Choroid plexus epithelial cell (primary cell): ENCODE measurements at regions not wholly inside any gene's neighbourhood (a gene's known extent, or its start where the extent isn't known, plus 50 kb on each side); places are given as distances from the start of the nearest gene placed in this dataset.

Source experiments
- DNase-seq: peaks from one replicate; pipeline ENCODE4 v3.0.0-alpha.2; 2010; ENCODE audit warnings: low read depth
- H3K4me3 ChIP-seq: 2 replicates; pipeline ENCODE4 v1.5.1; 2011; ENCODE audit warnings: low read depth, mild to moderate bottlenecking, control low read depth, low read length, moderate library complexity
- TF ChIP-seq, protein P1 (sequence below): conservative IDR thresholded peaks from 2 replicates; pipeline ENCODE4 v1.5.1; 2011; ENCODE audit warnings: low read depth, mild to moderate bottlenecking, control low read depth, inconsistent platforms, low read length, moderate library complexity

DNA sequence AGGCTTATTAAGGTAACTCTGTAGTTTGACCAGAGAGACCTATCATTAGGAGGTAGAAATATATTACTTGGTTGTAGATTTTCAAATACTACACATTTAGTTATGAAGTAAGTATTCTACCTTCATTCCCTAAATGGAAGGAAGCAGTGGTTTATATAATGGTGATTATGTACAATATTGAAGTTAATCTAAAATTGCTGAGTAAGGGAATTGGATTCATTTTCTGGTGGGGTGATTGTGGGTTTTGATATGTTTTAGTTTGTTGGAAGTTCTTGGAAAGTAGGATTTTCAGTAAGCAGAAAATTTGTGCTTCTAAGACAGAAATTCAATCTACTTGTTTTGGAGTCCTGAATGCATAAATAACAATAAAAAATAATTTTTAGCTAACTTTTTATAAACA is 1830.9 kb upstream of the ADGRL3 start:
- DNase-seq = no peak
- H3K4me3 ChIP-seq = no peak overlapping the region
- TF ChIP-seq, protein P1, sequence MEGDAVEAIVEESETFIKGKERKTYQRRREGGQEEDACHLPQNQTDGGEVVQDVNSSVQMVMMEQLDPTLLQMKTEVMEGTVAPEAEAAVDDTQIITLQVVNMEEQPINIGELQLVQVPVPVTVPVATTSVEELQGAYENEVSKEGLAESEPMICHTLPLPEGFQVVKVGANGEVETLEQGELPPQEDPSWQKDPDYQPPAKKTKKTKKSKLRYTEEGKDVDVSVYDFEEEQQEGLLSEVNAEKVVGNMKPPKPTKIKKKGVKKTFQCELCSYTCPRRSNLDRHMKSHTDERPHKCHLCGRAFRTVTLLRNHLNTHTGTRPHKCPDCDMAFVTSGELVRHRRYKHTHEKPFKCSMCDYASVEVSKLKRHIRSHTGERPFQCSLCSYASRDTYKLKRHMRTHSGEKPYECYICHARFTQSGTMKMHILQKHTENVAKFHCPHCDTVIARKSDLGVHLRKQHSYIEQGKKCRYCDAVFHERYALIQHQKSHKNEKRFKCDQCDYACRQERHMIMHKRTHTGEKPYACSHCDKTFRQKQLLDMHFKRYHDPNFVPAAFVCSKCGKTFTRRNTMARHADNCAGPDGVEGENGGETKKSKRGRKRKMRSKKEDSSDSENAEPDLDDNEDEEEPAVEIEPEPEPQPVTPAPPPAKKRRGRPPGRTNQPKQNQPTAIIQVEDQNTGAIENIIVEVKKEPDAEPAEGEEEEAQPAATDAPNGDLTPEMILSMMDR = no peak

DNA sequence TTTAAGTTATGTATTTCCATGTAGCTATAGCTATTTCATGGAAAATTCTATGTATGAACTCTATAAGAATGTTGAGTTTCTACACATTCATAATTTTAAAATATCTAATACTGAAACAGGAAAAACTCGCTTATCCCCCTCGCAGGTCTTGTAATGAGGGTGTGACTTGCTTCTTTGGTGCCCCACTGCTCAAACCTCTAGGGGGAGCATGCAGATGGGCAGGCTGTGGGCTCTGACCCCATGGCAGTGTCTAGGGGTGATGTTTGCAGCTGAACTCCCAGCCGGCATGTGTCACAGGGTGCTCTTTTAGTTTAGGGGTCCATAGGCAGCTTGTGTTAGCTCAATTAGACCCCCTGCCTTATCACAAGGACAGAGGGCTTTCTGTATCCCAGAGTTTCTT is 1825.7 kb upstream of the ADGRL3 start:
- no peak overlapping the region for H3K4me3 ChIP-seq
- DNase-seq = no peak
- TF ChIP-seq, protein P1 = no peak

DNA sequence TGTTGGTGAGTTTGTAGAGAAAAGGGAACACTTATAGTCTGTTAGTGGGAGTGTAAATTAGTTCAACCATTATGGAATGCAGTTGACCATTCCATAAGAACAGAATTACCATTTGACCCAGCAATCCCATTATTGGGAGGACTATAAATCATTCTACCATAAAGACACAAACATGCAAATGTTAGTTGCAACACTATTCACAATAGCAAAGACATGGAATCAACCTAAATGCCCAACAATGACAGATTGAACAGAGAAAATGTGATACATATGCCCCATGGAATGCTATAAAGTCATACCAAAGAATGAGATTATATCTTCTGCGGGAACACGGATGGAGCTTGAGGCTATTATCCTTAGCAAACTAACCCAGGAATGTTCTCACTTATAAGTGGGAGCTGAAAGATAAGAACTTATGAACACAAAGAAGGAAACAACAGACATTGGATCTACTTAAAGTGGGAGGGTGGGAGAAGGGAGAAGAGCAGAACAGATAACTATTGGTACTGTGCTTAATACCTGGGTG is 1819.2 kb upstream of the ADGRL3 start:
- TF ChIP-seq, protein P1 = no peak
- no peak for DNase-seq

DNA sequence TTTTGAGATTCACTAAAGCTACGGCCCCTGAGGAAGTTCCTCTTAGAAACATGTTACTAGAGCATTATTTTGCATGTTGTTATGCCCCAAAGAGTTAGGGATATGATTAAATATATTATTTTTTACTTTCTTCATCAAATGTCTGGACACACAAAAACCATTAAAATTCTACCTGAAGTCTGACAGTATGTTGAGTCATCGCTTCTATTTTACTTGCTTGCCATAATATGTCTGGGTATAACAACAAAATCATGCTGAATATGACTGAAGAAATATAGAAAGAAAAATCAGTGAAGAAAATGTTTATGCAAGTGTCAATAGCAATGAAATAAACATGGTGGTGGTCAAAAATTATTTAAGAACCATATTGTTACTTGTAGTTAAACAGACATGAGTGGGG is 1818.5 kb upstream of the ADGRL3 start:
- TF ChIP-seq, protein P1 = no peak
- no peak overlapping the region for H3K4me3 ChIP-seq
- DNase-seq = no peak

More for the DNA sequence above, 1819.2 kb upstream of the ADGRL3 start:
- H3K4me3 ChIP-seq = no peak overlapping the region

DNA sequence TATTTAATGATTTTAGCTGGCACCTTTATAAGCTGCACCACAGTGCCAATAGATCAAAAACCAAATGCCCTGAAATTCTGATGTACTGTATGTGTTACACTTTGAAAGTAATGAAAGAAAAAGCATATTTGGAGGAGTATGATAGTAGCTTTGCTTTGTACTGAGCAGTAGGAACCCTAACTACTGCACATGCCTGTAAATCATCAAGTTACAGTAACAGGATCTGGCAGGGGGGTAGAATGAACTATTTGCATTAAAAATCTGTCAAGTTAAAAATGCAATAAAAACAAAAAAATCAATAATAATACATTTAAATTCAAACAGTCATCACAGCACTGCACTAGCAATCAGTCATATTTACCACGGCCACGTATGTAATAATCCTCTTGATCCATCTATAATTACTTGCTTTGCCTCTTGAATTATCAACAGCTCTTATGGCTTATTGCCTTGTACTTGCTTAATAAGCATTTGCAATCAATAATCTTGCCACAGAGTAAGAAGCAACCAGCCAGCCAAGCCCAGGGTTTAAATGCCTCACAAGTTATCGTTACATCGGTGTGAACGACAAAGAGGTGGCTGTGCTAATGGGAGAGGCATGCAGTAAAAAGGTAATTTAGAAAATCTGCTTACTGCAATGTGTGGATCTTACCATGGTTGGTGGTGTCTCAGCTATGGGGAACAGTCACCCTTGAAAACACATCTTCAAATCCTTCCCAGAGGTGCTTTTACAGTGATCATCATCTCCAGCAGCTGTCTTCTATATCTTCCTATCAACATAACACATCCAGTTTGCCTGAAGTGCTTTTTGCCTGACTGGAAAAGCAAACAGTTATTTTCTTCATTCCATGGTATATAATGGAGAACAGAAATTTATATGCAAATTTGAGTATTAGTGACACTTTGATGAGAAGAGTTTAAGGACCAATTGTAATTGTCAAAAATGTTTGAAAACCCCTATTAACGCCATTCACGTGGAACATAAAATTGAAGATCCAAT is 1812.1 kb upstream of the ADGRL3 start:
- no peak for DNase-seq
- TF ChIP-seq, protein P1 = no peak
- H3K4me3 ChIP-seq = no peak overlapping the region

DNA sequence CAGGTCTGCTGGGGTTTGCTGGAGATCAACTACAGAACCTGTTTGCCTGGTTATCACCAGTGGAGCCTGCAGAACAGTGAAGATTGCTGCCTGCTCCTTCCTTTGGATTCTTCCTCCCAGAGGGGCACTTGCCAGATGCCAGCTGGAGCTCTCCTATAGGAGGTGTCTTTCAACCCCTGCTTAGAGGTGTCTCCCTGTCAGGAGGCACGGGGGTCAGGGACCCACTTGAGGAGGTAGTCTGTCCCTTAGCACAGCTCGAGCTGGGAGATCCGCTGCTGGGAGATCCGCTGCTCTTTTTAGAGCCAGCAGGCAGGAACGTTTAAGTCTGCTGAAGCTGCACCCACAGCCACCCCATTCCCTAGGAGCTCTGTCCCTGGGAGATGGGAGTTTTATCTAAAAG is 1806.3 kb upstream of the ADGRL3 start:
- no peak overlapping the region for H3K4me3 ChIP-seq
- no peak for DNase-seq
- TF ChIP-seq, protein P1 = no peak
